Activated CD8-positive, alpha-beta memory T cell treated with anti-CD3 and anti-CD28 coated beads for 48 hours (primary cell): ENCODE measurements at regions not wholly inside any gene's neighbourhood (a gene's known extent, or its start where the extent isn't known, plus 50 kb on each side); places are given as distances from the start of the nearest gene placed in this dataset.

Experiments
- DNase-seq, 3 experiments: peaks; one replicate each; pipeline ENCODE4 v3.0.0-alpha.2; 2020; ENCODE audit warnings: low read depth in 2 of 3, low spot score in 2 of 3

DNA sequence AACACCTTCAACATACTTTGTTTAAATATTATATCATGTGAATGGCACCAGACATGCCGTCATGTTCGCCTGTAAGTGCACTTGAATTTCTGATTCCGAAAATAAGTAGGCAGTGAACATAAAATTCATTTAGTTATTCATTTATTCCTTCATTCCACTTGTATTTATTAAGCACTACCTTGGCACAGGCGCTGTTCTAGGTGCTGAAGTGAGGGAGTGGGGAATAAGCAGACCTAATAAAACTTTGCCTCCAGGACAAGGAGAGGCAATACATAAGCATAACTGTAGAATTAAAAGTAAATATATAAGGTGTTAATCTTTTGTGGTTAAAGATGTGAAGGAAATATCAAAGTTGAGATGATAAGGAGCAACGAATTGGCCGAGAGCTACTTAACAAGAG lies 297.4 kb downstream of the TENT4A start:
- DNase-seq: no peak

- no peak for DNase-seq
Measured at GRCh38 chr5:7012057-7012456, 298.8 kb downstream of the TENT4A start.

DNA sequence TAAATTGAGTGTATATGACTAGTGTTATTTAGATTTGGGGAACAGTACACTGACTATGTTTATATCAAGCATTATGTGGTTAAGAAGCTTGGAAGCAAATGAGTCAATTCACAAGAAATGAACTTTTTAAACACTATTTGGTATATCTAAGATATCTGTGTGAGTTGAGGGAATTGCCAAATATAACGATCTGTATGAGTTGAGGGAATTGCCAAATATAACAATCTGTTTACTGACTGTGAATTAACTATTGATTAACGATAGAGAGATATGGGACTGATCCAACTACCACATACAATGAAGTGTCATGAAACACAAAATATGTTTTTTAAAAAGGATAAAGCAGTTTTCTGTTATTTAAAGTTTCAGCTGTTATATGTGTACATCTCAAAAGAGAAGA lies 301.4 kb downstream of the TENT4A start:
- no peak for DNase-seq

GRCh38 chr5:7015586-7016256 lies 302.5 kb downstream of the TENT4A start:
- no peak for DNase-seq

DNA sequence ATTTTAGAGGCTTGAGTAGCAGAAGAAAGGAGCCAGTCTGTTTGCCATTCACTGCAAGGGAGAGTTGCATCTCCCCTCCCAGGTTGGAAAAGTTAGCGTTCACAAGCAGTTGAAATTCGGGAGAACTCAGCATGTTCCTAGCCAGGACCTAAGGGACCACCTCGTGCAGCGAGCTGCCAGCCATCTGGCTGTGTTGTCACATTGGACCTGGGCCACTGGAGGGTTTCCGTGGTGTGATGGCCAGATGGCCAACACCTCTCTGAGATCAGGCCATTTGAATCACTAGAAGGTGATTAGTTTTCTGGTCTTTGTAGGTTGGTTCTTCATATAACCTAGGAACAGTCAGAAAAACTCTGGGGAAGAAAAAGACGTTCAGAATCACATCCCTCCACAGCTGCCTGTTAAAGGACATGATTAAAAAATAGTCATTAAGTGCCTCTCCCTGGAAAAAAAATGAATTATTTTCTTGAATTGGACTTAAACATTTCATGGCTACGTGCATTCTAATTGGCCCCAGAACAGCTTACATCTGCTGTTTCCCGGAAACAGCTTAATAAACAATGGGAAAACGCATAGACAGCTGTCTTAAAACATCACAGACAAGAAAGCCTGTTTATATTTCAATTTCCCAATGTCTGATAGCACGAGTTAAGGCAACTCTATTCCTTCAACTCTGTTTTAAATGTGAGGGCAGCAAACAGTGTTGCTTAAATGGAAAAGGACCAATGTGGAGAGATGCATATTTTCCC lies 303.9 kb downstream of the TENT4A start:
- DNase-seq: no peak

- no peak for DNase-seq
Measured at GRCh38 chr5:7018198-7018597, 305.0 kb downstream of the TENT4A start.

GRCh38 chr5:7018601-7019000 lies 305.4 kb downstream of the TENT4A start:
- DNase-seq: no peak

- no peak for DNase-seq
Measured at GRCh38 chr5:7036192-7036835, 323.1 kb downstream of the TENT4A start.

DNA sequence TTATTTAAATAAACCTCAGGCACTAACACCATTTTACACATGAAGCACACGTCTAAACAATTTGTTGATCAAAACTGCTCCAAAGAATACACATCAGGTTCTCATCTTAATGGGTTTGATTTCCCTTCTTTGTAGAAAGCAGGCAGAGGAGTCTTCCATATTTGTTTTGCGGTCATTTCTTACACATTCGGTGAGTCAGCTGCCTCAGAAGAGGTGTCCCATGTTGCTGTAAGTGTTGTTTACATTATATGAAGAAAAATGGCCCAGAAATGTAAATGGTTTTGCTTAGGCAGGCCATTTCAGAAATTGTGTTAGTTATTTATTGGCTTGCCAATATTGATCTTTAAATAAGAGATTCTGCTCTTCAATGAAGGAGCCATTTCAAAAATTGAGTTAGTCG lies 325.8 kb downstream of the TENT4A start:
- no peak for DNase-seq

DNA sequence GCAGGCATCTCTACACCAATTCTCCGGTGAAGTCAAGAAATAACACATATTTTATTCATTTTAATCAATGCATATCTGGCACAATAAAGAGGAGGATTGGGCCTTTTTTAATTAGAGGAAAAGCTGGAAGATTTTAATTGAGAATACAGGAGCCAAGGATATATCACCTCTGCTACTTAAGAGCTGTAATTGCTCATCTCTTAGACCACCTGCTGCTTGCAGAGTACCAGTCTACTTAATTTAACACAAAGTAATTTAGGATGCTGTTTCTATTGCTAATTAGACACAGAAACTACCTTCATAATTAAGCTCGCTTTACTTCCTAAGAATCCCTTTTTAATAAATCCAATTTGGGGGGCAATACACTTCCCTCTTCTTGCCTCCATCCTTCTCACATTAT lies 326.9 kb downstream of the TENT4A start:
- no peak for DNase-seq

DNA sequence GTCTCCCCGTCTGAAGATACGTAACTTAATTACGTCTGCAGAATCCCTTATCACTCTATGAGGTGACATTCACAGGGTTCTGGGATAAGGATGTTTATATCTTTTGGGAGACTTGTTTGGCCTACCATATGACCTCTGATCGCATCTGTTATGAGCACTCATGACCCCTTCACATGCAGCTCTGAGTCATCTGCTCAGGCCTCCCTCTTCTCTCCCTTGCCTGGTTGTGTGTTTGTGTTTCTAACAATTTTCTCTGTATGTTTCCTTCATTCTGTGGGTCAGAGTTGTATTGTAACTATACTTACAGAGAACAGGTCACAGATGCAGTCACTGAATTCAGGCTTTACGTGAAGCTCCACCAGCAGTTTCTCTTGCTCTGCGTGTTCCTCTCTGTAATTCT lies 330.6 kb downstream of the TENT4A start:
- no peak for DNase-seq

- DNase-seq: no peak
Measured at GRCh38 chr5:7047511-7048261, 334.5 kb downstream of the TENT4A start.

DNA sequence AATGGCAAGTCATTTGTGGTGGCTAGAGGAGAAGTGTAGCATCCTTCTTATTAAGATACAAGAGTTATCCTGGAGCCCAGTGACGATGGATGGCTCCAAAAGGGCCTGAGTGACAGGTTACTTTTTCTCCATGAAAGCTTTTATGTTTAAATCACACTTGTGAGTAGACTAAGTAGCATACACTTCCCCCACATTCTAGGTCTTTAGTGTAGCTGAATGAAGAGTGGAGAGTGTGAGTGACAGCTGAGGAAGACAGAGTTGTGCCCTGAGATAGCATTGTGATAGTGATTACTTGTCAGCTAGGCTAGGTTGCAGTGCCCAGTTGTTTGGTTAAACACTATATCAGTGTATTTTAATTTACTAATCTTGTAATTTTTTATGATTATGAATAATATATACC lies 337.8 kb downstream of the TENT4A start:
- DNase-seq: no peak

DNA sequence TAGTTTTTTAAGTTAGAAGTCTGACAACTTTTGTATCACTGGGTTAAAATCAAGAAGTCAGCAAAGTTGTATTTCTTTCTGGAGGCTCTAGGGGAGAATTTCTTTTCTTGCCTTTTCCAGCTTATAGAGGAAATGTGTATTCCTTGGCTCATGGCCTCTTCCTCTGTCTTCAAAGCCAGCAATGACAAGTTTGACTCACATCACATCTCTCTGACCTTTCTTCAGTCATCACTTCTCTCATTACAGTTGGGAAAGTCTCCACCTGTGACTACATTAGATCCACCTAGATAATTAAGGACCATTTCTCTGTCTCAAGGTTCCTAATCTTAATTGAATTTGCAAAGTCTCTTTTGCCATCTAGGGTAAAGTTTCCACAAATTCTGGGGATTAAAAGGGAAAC lies 339.9 kb downstream of the TENT4A start:
- no peak for DNase-seq

- no peak for DNase-seq
Measured at GRCh38 chr5:7053528-7054209, 340.4 kb downstream of the TENT4A start.

DNA sequence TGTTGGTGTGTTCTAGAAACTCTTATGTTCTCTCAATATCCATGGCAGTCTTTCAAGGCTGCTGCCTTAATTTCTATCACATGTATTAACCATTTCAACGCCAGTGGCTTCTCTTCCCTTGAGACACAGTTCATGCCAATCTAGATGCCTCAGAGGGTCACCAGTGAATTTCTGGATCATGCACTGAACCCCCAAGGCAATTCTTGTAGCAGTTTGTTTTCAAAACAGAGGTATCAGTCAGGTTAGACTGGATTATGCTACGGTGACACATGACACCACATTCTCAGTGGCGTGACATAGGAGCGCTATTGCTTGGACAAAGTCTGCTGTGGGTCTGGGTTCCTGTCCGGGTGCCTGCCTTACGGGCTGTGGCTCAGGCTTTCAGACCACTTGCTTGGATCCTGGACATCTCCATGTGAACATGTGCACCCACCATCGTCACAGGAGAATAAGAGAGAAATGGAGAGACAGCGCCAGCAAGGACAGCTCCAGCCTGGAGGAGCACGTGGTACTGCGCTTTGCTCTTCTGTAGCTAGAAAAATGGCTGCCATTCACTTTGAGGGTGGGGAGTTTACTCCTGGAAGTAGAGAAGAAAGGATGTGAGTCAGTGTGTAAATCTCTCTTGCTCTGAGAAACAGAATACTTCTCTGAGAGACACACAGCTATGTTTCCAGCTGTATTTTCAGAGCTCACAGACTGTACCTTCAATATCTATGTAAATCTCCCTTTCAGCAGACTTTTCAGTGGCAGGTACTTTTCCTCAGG lies 329.3 kb upstream of the ADCY2 start:
- DNase-seq: no peak

- no peak for DNase-seq
Measured at GRCh38 chr5:7068156-7068555, 327.8 kb upstream of the ADCY2 start.

DNA sequence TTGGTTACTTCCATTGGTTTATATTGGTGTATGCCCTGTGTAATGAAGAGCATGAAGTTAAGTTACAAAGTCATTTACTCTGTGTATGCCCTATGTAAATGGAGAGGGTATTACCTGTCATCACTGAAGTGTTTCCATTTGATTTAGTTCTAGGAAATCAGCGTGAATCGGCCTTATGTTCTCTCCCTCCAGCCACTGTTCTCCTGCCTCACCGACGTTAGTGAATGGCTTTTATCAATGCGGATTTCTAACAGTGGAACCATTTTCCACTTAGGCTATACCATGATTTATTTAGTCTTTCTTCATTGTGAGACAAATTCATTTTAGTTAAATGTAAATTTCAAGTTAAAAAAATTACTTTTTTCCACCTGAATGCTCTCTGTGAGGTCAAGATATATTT lies 327.0 kb upstream of the ADCY2 start:
- DNase-seq: no peak

- DNase-seq: no peak
Measured at GRCh38 chr5:7072188-7072587, 323.8 kb upstream of the ADCY2 start.

- DNase-seq: no peak
Measured at GRCh38 chr5:7073666-7074065, 322.3 kb upstream of the ADCY2 start.
